ENCODE measurements at regions not wholly inside any gene's neighbourhood (a gene's known extent, or its start where the extent isn't known, plus 50 kb on each side); places are given as distances from the start of the nearest gene placed in this dataset.

DNA sequence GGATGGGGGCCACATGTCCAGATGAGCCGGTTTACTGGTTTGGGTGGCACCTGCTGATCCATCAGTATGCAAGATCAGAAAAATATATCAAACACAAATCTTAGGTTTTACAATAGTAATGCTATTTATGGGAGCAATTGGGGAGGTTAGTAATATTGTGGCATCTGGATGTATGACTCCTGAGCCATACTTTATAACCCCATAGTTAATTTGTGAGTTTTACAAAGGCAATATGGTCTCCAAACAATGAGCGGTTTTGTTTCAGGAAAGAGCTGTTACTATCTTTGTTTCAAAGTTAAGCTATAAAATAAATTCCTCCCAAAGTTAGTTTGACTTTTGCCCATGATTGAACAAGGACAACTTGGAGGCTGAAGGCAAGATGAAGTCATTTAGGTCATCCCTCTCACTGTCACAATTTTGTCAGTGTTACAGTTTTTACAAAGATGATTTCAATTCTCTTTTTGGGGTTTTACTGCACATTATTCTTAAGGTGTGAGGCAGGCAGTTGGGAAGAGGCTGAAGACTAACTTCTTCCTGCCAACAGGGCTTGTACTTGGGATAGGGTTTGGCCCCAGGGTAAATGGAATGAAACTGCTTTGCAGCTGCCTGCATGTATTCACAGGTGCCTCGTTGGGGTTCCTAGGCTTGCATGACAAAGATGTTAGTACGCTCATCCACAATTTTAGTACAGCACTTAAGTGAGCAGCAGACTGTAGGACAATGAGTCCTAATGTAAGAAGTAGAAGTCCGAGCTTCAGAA, 296.6 kb upstream of the NDN start:
- TF ChIP-seq, protein P1, sequence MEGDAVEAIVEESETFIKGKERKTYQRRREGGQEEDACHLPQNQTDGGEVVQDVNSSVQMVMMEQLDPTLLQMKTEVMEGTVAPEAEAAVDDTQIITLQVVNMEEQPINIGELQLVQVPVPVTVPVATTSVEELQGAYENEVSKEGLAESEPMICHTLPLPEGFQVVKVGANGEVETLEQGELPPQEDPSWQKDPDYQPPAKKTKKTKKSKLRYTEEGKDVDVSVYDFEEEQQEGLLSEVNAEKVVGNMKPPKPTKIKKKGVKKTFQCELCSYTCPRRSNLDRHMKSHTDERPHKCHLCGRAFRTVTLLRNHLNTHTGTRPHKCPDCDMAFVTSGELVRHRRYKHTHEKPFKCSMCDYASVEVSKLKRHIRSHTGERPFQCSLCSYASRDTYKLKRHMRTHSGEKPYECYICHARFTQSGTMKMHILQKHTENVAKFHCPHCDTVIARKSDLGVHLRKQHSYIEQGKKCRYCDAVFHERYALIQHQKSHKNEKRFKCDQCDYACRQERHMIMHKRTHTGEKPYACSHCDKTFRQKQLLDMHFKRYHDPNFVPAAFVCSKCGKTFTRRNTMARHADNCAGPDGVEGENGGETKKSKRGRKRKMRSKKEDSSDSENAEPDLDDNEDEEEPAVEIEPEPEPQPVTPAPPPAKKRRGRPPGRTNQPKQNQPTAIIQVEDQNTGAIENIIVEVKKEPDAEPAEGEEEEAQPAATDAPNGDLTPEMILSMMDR (IDR thresholded peaks at IDR 0.05) = no peak
- TF ChIP-seq POLR2A (IDR thresholded peaks at IDR 0.05; ENCODE audit: low read length) (no peak), CBX8 (IDR thresholded peaks at IDR 0.05) (no peak), MYC (IDR thresholded peaks at IDR 0.05; ENCODE audit: borderline replicate concordance, low read length) (no peak), SREBF2 (IDR thresholded peaks at IDR 0.05) (no peak)
- TF ChIP-seq, protein P2, sequence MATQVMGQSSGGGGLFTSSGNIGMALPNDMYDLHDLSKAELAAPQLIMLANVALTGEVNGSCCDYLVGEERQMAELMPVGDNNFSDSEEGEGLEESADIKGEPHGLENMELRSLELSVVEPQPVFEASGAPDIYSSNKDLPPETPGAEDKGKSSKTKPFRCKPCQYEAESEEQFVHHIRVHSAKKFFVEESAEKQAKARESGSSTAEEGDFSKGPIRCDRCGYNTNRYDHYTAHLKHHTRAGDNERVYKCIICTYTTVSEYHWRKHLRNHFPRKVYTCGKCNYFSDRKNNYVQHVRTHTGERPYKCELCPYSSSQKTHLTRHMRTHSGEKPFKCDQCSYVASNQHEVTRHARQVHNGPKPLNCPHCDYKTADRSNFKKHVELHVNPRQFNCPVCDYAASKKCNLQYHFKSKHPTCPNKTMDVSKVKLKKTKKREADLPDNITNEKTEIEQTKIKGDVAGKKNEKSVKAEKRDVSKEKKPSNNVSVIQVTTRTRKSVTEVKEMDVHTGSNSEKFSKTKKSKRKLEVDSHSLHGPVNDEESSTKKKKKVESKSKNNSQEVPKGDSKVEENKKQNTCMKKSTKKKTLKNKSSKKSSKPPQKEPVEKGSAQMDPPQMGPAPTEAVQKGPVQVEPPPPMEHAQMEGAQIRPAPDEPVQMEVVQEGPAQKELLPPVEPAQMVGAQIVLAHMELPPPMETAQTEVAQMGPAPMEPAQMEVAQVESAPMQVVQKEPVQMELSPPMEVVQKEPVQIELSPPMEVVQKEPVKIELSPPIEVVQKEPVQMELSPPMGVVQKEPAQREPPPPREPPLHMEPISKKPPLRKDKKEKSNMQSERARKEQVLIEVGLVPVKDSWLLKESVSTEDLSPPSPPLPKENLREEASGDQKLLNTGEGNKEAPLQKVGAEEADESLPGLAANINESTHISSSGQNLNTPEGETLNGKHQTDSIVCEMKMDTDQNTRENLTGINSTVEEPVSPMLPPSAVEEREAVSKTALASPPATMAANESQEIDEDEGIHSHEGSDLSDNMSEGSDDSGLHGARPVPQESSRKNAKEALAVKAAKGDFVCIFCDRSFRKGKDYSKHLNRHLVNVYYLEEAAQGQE (IDR thresholded peaks at IDR 0.05) = no peak
- TF ChIP-seq, protein P3, sequence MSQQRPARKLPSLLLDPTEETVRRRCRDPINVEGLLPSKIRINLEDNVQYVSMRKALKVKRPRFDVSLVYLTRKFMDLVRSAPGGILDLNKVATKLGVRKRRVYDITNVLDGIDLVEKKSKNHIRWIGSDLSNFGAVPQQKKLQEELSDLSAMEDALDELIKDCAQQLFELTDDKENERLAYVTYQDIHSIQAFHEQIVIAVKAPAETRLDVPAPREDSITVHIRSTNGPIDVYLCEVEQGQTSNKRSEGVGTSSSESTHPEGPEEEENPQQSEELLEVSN (IDR thresholded peaks at IDR 0.05; ENCODE audit: borderline replicate concordance, low read depth) = no peak
